ENCODE measurements at regions not wholly inside any gene's neighbourhood (a gene's known extent, or its start where the extent isn't known, plus 50 kb on each side); places are given as distances from the start of the nearest gene placed in this dataset.

GRCh38 chr13:53494406-53494805 lies 465.8 kb downstream of the OLFM4 start:
- no peak for DNase-seq
- CTCF ChIA-PET, result no interaction called here
- H3K27me3 Mint-ChIP-seq, result no peaks in the 10 kb centered on the region
- no peak overlapping the region for H3K27ac Mint-ChIP-seq
- H3K36me3 Mint-ChIP-seq, result no peaks in the 10 kb centered on the region
- H3K4me3 Mint-ChIP-seq, result no peak overlapping the region
- no peak for ATAC-seq
- H3K9me3 Mint-ChIP-seq (ENCODE audit: low read depth), result peaks cover 3% of the 10 kb centered on the region
- no peaks in the 10 kb centered on the region for H3K4me1 Mint-ChIP-seq

DNA sequence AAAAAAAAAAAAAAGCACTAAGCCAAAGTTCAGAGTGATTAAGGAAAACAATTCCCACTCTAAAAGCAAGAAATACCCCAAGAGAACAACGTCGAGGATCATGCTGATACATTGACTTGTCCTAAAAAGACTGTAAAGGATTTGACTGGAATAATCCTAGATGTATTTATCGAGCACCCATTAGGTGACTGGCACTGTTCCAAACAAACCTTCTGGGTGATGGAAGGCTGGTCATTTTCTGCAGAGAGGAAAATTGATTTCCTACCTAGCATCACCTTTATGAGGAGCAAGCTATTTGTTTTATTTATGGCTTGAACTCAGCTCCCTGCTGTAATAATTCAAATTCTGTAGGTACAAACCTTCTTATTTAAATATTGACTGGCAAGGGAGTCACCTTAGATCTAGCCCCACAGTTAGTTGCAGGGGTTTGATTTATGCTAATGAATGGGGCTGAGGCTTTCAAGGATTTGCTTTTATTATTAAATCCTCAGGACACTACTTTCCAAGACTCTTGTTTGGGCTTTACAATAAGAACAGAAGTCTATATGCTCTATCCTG lies 471.0 kb downstream of the OLFM4 start:
- CTCF ChIA-PET, result no interaction called here
- Mint-ChIP-seq H3K9me3 (ENCODE audit: low read depth) (peaks cover 3% of the 10 kb centered on the region), H3K4me1 (no peaks in the 10 kb centered on the region), H3K27me3 (no peaks in the 10 kb centered on the region), H3K4me3 (no peak overlapping the region), H3K27ac (no peak overlapping the region), H3K36me3 (no peaks in the 10 kb centered on the region)
- ATAC-seq, result no peak
- DNase-seq, result no peak

DNA sequence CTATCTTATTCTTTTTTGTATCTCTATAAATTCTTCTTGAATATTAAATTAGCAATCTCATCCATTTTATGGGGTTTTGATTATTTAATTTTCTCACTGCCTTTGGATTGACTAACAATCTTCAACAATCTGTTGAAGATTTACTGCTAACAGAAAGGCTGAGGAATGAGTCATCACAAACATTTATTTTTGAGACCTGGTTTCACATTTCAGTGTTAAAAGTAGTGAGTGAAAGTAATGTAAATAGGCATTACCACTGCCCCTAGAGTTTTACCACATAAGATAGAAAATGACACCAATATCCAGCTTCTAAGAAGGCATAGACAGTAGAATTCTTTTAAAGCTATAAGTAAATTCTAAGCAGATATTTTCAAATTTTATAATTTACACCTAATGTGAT lies 472.8 kb downstream of the OLFM4 start:
- CTCF ChIA-PET, result no interaction called here
- H3K27ac Mint-ChIP-seq, result no peak overlapping the region
- DNase-seq, result no peak
- no peaks in the 10 kb centered on the region for H3K36me3 Mint-ChIP-seq
- H3K4me1 Mint-ChIP-seq, result no peaks in the 10 kb centered on the region
- H3K9me3 Mint-ChIP-seq (ENCODE audit: low read depth), result no peaks in the 10 kb centered on the region
- no peak for ATAC-seq
- no peaks in the 10 kb centered on the region for H3K27me3 Mint-ChIP-seq
- H3K4me3 Mint-ChIP-seq, result no peak overlapping the region

DNA sequence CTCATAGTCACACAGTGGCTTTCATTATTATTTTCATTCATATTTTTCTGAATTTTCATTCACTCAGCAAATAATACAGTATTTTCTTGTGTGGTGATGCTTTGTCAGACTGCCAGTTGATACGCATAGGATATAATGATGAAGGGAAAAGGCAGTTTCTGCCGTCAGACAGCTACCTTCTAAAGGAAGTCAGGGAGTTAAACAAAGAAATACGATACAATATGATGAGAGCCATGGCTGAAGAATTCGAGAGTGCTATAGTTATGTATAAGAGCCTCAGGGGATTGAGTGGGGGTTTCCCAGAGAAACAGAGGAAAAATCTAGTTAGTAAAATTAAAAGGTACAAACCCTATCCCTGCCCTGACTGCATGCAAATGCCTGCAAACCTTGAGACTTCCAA lies 479.1 kb downstream of the OLFM4 start:
- ATAC-seq (no peak), DNase-seq (no peak)
- Mint-ChIP-seq H3K27ac (no peak overlapping the region), H3K9me3 (ENCODE audit: low read depth) (no peaks in the 10 kb centered on the region), H3K36me3 (no peaks in the 10 kb centered on the region), H3K4me3 (no peak overlapping the region), H3K27me3 (no peaks in the 10 kb centered on the region), H3K4me1 (no peaks in the 10 kb centered on the region)
- CTCF ChIA-PET, result no interaction called here

- Mint-ChIP-seq H3K36me3 (no peaks in the 10 kb centered on the region), H3K27ac (no peak overlapping the region), H3K9me3 (ENCODE audit: low read depth) (peaks cover 3% of the 10 kb centered on the region), H3K4me1 (no peaks in the 10 kb centered on the region), H3K27me3 (no peaks in the 10 kb centered on the region), H3K4me3 (no peak overlapping the region)
- ATAC-seq (no peak), DNase-seq (no peak)
- CTCF ChIA-PET, result no interaction called here
Measured at GRCh38 chr13:53512635-53513034, 484.0 kb downstream of the OLFM4 start.

DNA sequence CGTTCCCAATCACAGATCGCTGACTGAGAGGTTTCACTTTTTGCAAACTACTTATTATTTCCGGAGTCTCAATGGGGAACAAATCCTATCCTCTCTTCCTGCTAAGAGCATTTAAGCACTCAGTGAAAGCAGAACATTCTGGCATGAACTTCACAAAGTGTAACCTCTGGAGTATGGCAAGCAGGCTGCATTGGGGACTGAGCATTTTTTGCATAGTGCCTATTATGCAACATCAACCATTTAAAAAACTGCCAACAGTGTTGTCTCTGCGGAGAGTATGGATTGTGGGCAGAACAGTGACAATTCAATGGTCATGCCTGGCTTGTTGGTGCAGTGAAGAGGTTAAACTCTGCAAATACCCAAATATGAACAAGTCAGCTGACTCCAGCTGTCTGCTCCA lies 484.6 kb downstream of the OLFM4 start:
- CTCF ChIA-PET, result no interaction called here
- DNase-seq, result no peak
- no peaks in the 10 kb centered on the region for H3K36me3 Mint-ChIP-seq
- no peak overlapping the region for H3K27ac Mint-ChIP-seq
- H3K27me3 Mint-ChIP-seq, result no peaks in the 10 kb centered on the region
- H3K4me3 Mint-ChIP-seq, result no peak overlapping the region
- no peak for ATAC-seq
- H3K4me1 Mint-ChIP-seq, result no peaks in the 10 kb centered on the region
- H3K9me3 Mint-ChIP-seq (ENCODE audit: low read depth), result peaks cover 3% of the 10 kb centered on the region

GRCh38 chr13:53520132-53520531 lies 491.5 kb downstream of the OLFM4 start:
- no peak overlapping the region for H3K27ac Mint-ChIP-seq
- H3K4me3 Mint-ChIP-seq, result no peak overlapping the region
- CTCF ChIA-PET, result no interaction called here
- H3K9me3 Mint-ChIP-seq (ENCODE audit: low read depth), result peaks cover 2% of the 10 kb centered on the region
- ATAC-seq, result no peak
- H3K27me3 Mint-ChIP-seq, result no peaks in the 10 kb centered on the region
- DNase-seq, result no peak
- no peaks in the 10 kb centered on the region for H3K36me3 Mint-ChIP-seq
- no peaks in the 10 kb centered on the region for H3K4me1 Mint-ChIP-seq

DNA sequence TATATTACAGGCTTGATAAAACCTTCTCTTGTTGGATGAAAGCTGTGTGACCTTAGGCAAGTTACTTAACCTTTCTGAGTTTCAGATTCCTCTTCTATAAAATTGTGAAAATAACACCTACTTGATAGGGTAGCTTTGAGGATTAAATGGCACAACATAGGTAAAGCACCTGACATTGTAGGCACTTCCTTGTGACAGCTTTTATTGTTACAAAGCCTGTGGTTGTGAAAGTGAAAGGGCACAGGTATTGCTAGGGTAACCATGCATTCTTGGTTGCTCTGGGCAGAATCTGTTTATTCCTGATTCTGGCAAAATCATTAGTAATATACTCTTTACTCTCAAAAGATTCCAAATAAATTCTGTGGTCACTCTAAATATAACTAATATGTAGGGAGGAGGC lies 493.4 kb downstream of the OLFM4 start:
- CTCF ChIA-PET, result no interaction called here
- H3K36me3 Mint-ChIP-seq, result no peaks in the 10 kb centered on the region
- H3K4me1 Mint-ChIP-seq, result no peaks in the 10 kb centered on the region
- H3K27me3 Mint-ChIP-seq, result no peaks in the 10 kb centered on the region
- DNase-seq, result no peak
- no peak for ATAC-seq
- H3K9me3 Mint-ChIP-seq (ENCODE audit: low read depth), result peaks cover 2% of the 10 kb centered on the region
- H3K27ac Mint-ChIP-seq, result no peak overlapping the region
- H3K4me3 Mint-ChIP-seq, result no peak overlapping the region

DNA sequence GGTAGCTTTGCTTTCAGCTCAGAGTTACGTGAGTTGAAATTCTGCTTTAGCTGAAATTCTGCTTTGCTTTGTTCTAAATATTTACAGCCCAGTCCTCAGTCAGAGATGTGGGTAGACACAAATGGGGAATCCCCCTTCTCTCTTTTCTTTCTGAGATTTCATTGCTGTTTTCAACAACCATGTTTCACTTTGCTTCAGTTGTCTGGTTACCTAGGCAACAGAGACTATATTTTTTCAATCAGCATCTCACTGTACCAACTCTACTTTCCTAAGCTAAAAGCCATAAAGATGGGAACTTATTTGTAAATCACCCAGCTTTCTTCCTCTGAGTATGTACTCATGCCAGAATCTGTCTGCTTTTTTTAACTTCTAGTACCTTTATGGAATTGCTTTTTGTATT lies 509.0 kb downstream of the OLFM4 start:
- Mint-ChIP-seq H3K9me3 (ENCODE audit: low read depth) (peaks cover 3% of the 10 kb centered on the region), H3K27ac (no peak overlapping the region), H3K4me1 (no peaks in the 10 kb centered on the region), H3K4me3 (no peak overlapping the region), H3K27me3 (no peaks in the 10 kb centered on the region), H3K36me3 (no peaks in the 10 kb centered on the region)
- ATAC-seq, result no peak
- CTCF ChIA-PET, result no interaction called here
- DNase-seq, result no peak

DNA sequence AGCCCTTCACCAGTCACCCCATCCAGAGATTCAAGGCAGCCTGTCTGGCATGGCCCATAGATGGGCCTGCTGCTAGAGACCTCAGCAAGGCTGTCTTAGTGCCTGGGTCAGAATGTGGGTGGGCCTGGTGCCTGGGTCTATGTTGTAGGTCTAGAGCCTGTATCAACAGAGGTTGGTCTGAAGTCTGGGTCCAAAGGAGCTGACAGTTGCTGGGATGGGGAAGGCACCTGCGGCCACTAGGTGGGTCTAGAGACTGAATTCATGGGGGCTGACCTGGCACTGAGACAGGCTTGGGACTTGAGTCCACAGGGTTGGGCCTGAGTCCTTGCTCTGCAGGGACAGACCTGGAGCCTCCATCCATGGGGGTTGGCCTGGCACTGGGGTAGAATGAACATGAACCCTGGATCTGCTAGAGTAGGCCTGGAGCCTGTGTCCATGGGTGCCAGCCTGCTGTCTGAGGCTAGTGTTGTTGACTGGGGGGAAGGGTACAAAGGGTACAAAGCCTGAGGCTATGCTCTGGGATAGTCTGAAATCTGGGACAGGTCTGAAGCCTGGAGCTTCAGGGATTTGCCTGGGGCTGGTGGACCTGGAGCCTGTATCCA lies 516.8 kb downstream of the OLFM4 start:
- DNase-seq (no peak), ATAC-seq (no peak)
- Mint-ChIP-seq H3K27ac (no peak overlapping the region), H3K4me1 (no peaks in the 10 kb centered on the region), H3K36me3 (no peaks in the 10 kb centered on the region), H3K9me3 (ENCODE audit: low read depth) (peaks cover 7% of the 10 kb centered on the region), H3K27me3 (no peaks in the 10 kb centered on the region), H3K4me3 (no peak overlapping the region)
- CTCF ChIA-PET, result no interaction called here

DNA sequence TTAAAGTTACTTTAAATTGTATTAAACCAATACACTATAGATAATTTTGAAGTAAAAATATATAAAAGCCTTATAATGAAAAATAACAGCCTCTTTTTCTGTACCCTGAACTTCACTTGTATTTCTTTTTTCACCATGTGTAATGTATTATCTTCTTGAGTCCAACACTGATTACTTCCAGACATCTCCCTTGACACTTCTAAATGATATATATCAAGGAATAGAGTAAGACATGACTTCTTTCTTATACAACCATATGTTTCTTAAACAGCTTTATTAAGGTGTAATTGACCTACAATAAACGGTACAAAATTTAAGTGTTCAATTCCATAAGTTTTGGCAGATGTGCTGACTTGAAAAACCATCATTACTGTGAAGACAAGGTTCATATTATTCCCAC lies 531.9 kb downstream of the OLFM4 start:
- no peak overlapping the region for H3K27ac Mint-ChIP-seq
- peaks cover 4% of the 10 kb centered on the region for H3K9me3 Mint-ChIP-seq (ENCODE audit: low read depth)
- no peaks in the 10 kb centered on the region for H3K36me3 Mint-ChIP-seq
- H3K27me3 Mint-ChIP-seq, result no peaks in the 10 kb centered on the region
- no peak for DNase-seq
- ATAC-seq, result no peak
- H3K4me3 Mint-ChIP-seq, result no peak overlapping the region
- CTCF ChIA-PET, result no interaction called here
- no peaks in the 10 kb centered on the region for H3K4me1 Mint-ChIP-seq

DNA sequence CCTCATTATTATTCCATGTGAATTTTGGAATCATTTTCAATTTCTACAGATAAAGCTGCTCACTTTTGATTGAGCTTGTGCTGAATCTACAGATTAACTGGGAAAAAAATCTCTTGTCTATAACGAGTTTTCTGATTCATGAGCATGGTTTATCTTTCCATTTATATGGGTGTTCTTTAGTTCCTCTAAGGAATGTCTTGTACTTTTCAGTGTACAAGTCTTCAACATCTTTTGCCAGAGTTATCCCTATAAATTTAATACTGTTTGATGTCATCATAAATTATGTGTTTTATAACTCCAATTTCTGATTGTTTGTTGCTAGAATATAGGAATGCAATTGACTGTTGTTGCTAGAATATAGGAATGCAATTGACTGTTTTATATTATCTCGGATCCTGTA lies 533.8 kb downstream of the OLFM4 start:
- Mint-ChIP-seq H3K4me3 (no peak overlapping the region), H3K9me3 (ENCODE audit: low read depth) (peaks cover 4% of the 10 kb centered on the region), H3K36me3 (no peaks in the 10 kb centered on the region), H3K4me1 (no peaks in the 10 kb centered on the region), H3K27me3 (no peaks in the 10 kb centered on the region), H3K27ac (no peak overlapping the region)
- no peak for DNase-seq
- ATAC-seq, result no peak
- CTCF ChIA-PET, result no interaction called here

DNA sequence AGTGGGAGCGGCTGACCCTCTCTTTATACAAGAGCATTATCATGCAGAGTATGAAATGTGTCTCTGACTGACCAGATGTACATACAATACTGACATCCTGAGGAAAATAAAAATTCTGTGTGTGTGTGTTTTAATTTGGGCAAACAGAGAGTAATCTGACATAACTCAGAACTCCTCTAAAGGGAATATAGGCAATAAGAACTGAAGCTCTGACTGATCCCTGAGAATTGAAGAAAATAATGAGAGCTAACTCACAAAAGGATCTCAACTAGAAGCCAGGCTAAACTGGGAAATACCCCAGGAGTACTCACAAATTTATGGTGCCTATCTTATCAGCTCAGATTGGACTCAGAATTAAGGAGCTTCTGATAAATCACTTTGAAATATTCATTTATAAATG lies 539.9 kb downstream of the OLFM4 start:
- H3K4me1 Mint-ChIP-seq, result no peaks in the 10 kb centered on the region
- H3K27me3 Mint-ChIP-seq, result no peaks in the 10 kb centered on the region
- H3K9me3 Mint-ChIP-seq (ENCODE audit: low read depth), result peaks cover 2% of the 10 kb centered on the region
- ATAC-seq, result no peak
- CTCF ChIA-PET, result no interaction called here
- no peak overlapping the region for H3K4me3 Mint-ChIP-seq
- DNase-seq, result no peak
- H3K36me3 Mint-ChIP-seq, result no peaks in the 10 kb centered on the region
- H3K27ac Mint-ChIP-seq, result no peak overlapping the region

DNA sequence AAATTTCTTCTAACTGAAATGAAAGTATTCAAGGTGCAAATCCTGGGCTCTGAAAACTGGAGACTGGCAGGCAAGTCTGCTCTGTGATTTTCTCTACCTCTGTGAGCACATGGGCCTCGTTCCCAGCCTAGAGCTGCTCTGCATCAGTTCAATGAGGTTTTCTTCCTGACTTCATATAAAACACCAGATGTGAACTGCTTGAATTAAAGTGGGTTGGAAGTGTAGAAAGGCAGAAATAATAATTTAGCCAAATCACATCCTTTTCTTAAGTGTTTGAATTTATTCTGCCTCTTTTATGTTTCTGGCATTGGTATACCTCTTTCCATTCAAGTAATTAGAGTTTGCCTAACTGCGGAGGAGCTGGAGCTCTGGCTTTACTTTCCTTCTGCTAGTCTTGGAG lies 540.8 kb downstream of the OLFM4 start:
- DNase-seq (no peak), ATAC-seq (no peak)
- no peak overlapping the region for H3K27ac Mint-ChIP-seq
- no peaks in the 10 kb centered on the region for H3K27me3 Mint-ChIP-seq
- no peaks in the 10 kb centered on the region for H3K36me3 Mint-ChIP-seq
- peaks cover 3% of the 10 kb centered on the region for H3K9me3 Mint-ChIP-seq (ENCODE audit: low read depth)
- no peaks in the 10 kb centered on the region for H3K4me1 Mint-ChIP-seq
- CTCF ChIA-PET, result no interaction called here
- no peak overlapping the region for H3K4me3 Mint-ChIP-seq

- ATAC-seq (no peak), DNase-seq (no peak)
- Mint-ChIP-seq H3K4me3 (no peak overlapping the region), H3K4me1 (no peaks in the 10 kb centered on the region), H3K36me3 (no peaks in the 10 kb centered on the region), H3K27ac (no peak overlapping the region), H3K27me3 (no peaks in the 10 kb centered on the region), H3K9me3 (ENCODE audit: low read depth) (peaks cover 17% of the 10 kb centered on the region)
- CTCF ChIA-PET, result interaction anchor here (0.7 kb wide), 1 partner anchor 202 kb away, joined by 3 read pairs; no protein-coding TSS in a partner anchor
Measured at GRCh38 chr13:53601113-53601512, 572.5 kb downstream of the OLFM4 start.
